Upper lobe of right lung (tissue), 1 donor: ENCODE measurements at regions not wholly inside any gene's neighbourhood (a gene's known extent, or its start where the extent isn't known, plus 50 kb on each side); places are given as distances from the start of the nearest gene placed in this dataset.
"Not testable (repeated sequence)": the region's sequence is repeated elsewhere in the genome, so short reads cannot be mapped to it uniquely, and the experiment has no call there.

ENCODE experiments used
- ATAC-seq: fragments of 200-7000 bp; cut with Tn5 transposase; one replicate; pipeline ENCODE4 v1.9.1; 2020; ENCODE audit warnings: mild to moderate bottlenecking, moderate library complexity
- DNase-seq: peaks from one replicate; pipeline ENCODE4 v3.0.0-alpha.2; 2020
- H3K27ac ChIP-seq: fragments of 200-600 bp; one replicate; pipeline ENCODE4 v1.8.0; 2022
- H3K27me3 ChIP-seq: fragments of 200-600 bp; one replicate; pipeline ENCODE4 v1.8.0; 2022; ENCODE audit warnings: mild to moderate bottlenecking
- H3K36me3 ChIP-seq: fragments of 200-600 bp; one replicate; pipeline ENCODE4 v1.8.0; 2022
- H3K4me1 ChIP-seq: fragments of 200-600 bp; one replicate; pipeline ENCODE4 v1.8.0; 2022
- H3K4me3 ChIP-seq: fragments of 200-600 bp; one replicate; pipeline ENCODE4 v1.8.0; 2022; ENCODE audit warnings: mild to moderate bottlenecking
- H3K9me3 ChIP-seq: fragments of 200-600 bp; one replicate; pipeline ENCODE4 v1.8.0; 2022
- intact Hi-C: fragments of 100-400 bp; cut with DNase I; formaldehyde crosslinking; loops from one replicate; pipeline ENCODE4 v1.11.0; 2022
- TF ChIP-seq, protein P1 (sequence below): fragments of 200-600 bp; IDR thresholded peaks from one replicate; pipeline ENCODE4 v1.8.0; 2022; ENCODE audit warnings: antibody characterized with exemption
- donor health status: DM: no; HTN: yes; CAD: no; lungs with severe emphysema.

DNA sequence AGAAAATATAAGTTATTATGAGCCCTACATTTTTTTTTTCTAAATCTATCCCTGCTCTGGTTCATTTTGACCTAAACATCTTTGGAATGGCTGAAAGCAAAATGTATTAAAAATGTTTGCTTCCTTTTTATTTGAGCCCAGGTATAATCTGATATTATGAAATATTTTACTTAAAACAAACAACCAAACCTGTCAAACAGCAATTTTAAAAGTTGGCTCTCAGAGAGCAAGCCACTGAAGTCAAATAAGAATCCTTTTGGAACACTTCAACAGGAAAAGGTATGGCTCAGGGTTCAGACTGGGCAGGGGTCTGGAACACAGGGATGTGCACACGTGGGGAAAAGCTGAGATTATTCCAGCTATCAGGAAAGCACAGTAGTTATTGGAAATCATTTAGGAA is 782.9 kb downstream of the CCSER2 start:
- ATAC-seq: no peak
- no peak for DNase-seq
- TF ChIP-seq, protein P1, sequence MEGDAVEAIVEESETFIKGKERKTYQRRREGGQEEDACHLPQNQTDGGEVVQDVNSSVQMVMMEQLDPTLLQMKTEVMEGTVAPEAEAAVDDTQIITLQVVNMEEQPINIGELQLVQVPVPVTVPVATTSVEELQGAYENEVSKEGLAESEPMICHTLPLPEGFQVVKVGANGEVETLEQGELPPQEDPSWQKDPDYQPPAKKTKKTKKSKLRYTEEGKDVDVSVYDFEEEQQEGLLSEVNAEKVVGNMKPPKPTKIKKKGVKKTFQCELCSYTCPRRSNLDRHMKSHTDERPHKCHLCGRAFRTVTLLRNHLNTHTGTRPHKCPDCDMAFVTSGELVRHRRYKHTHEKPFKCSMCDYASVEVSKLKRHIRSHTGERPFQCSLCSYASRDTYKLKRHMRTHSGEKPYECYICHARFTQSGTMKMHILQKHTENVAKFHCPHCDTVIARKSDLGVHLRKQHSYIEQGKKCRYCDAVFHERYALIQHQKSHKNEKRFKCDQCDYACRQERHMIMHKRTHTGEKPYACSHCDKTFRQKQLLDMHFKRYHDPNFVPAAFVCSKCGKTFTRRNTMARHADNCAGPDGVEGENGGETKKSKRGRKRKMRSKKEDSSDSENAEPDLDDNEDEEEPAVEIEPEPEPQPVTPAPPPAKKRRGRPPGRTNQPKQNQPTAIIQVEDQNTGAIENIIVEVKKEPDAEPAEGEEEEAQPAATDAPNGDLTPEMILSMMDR: no peak
- no peaks in the 10 kb centered on the region for H3K9me3 ChIP-seq
- H3K4me3 ChIP-seq: no peak overlapping the region
- no peaks in the 10 kb centered on the region for H3K4me1 ChIP-seq
- H3K27ac ChIP-seq: no peak overlapping the region
- intact Hi-C loops: no loop called here
- no peaks in the 10 kb centered on the region for H3K27me3 ChIP-seq
- H3K36me3 ChIP-seq: no peaks in the 10 kb centered on the region

DNA sequence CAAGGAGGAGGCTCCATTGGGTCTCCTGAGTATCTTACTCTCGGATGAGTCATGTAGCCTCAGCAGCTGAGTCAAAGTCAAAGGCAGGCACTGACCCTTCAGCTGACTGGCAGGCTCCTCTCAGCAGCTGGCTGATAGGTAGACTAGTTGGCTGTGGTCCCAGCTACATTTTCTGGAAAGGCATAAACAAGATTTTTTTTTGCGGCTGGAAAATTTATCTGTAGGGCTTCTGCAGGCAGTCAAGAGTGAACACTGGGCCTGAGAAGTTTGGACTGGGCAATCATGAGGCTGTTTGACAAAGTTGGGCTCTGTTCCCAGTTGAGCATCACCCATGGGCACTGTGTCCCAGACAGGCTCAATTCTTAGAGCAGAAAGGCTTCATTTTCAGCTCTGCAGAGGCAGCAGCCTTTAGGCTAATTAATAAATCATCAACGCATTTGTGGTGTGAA is 796.2 kb downstream of the CCSER2 start:
- no peaks in the 10 kb centered on the region for H3K9me3 ChIP-seq
- intact Hi-C loops: no loop called here
- no peak for DNase-seq
- H3K27ac ChIP-seq: no peak overlapping the region
- TF ChIP-seq, protein P1: no peak
- H3K4me1 ChIP-seq: no peaks in the 10 kb centered on the region
- no peaks in the 10 kb centered on the region for H3K36me3 ChIP-seq
- H3K4me3 ChIP-seq: no peak overlapping the region
- ATAC-seq: no peak
- H3K27me3 ChIP-seq: no peaks in the 10 kb centered on the region

DNA sequence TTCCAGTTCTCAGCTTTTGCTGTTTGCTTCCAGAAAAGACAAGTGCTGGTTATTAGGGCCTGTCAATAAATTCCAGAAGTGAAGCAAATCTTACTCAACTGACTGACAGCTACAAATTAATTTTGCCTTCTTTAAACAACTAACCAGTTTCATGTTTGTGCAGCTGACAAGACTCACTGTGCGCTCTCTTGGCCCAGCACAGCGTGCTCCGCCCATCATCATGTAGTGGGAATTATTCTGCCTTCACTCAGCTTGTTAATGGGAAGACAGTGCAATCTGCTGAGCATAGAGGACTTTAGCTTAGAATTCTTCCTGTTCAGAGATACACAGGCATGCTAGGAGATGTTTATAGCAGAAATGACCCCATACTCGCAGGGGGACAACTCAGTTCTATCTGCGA is 808.9 kb downstream of the CCSER2 start:
- intact Hi-C loops: no loop called here
- TF ChIP-seq, protein P1: no peak
- ATAC-seq (no peak), DNase-seq (no peak)
- H3K36me3 ChIP-seq: no peaks in the 10 kb centered on the region
- H3K4me1 ChIP-seq: peaks cover 4% of the 10 kb centered on the region
- H3K4me3 ChIP-seq: no peak overlapping the region
- no peaks in the 10 kb centered on the region for H3K9me3 ChIP-seq
- H3K27me3 ChIP-seq: no peaks in the 10 kb centered on the region
- H3K27ac ChIP-seq: no peak overlapping the region

DNA sequence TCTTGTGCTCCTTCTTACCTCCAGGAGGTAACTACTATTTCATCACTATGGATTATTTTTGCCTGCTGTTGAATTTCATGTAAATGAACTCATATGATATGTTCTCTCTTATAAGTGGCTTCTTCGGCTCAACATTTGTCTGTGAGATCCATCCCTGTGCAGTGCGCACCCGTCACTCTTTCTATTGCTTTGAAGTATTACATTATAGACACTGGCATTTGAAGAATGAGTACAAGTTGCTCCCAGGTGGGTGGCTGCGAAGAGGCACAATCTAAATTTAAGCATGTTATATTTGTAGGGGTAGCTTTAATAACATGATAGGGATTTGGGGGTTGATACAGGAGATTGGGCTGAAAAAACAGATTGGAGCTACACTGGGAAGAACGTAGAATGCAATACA is 809.7 kb downstream of the CCSER2 start:
- intact Hi-C loops: no loop called here

DNA sequence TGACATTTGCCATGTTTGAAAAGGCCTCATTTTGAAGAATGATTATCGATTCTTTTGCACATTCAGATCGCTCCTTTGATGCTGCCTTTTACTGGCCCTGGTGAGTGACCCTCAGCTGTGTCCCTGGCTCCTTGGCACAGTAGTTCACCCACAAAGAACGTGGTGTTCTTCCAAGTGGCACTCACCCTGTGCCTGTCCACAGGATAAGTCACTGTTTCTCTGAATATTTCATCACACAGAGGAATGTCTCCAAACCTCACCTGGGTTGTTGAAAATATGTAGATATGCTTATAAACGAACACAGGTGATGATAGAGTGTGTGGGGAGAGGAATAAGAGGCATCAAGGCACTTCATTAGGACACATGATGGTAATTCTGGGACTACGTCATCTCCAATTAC is 810.7 kb downstream of the CCSER2 start:
- intact Hi-C loops: no loop called here
- peak overlapping the region; percentile 71 for H3K27ac ChIP-seq
- H3K27me3 ChIP-seq: no peaks in the 10 kb centered on the region
- no peaks in the 10 kb centered on the region for H3K9me3 ChIP-seq
- H3K4me1 ChIP-seq: peaks cover 4% of the 10 kb centered on the region
- peak; percentile 73 for DNase-seq
- peak; percentile 96 for ATAC-seq
- no peaks in the 10 kb centered on the region for H3K36me3 ChIP-seq
- TF ChIP-seq, protein P1: no peak
- H3K4me3 ChIP-seq: no peak overlapping the region

More for the DNA sequence above, 809.7 kb downstream of the CCSER2 start:
- Histone ChIP-seq H3K4me3 (no peak overlapping the region), H3K36me3 (no peaks in the 10 kb centered on the region), H3K9me3 (no peaks in the 10 kb centered on the region), H3K27ac (peak overlapping the region; percentile 65), H3K27me3 (no peaks in the 10 kb centered on the region), H3K4me1 (peaks cover 4% of the 10 kb centered on the region)
- TF ChIP-seq, protein P1: no peak
- no peak for DNase-seq
- no peak for ATAC-seq

DNA sequence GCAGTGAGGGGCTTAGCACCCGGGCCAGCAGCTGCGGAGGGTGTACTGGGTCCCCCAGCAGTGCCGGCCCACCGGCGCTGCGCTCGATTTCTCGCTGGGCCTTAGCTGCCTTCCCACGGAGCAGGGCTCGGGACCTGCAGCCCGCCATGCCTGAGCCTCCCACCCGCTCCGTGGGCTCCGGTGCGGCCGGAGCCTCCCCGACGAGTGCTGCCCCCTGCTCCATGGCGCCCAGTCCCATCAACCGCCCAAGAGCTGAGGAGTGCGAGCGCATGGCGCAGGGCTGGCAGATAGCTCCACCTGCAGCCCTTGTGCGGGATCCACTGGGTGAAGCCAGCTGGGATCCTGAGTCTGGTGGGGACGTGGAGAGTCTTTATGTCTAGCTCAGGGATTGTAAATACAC is 813.1 kb downstream of the CCSER2 start:
- H3K27ac ChIP-seq, ATAC-seq, H3K36me3 ChIP-seq, H3K4me1 ChIP-seq, H3K9me3 ChIP-seq, H3K4me3 ChIP-seq, H3K27me3 ChIP-seq, intact Hi-C loops, DNase-seq: not testable (repeated sequence)
